ENCODE measurements at regions not wholly inside any gene's neighbourhood (a gene's known extent, or its start where the extent isn't known, plus 50 kb on each side); places are given as distances from the start of the nearest gene placed in this dataset.
"Not testable (repeated sequence)": the region's sequence is repeated elsewhere in the genome, so short reads cannot be mapped to it uniquely, and the experiment has no call there.

DNA sequence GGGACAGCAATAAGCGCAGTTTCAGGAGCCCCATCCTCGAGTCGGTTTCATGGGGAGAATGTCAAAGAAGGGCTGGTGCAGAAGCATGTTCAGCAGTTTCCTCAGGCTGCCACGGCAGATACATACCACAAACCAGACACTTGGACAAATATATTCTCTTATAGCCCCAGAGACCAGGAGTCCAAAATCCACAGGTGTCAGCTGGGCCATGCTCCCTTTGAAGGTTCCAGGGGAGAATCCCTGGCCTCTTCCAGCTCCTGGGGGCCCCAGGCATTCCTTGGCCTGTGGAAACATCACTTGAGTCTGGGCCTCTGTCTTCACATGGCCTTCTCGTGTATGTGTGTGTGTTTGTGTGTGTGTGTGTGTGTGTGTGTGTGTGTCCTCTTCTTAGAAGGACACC, 164.1 kb downstream of the UQCRFS1 start:
- DNase-seq, result no peak

DNA sequence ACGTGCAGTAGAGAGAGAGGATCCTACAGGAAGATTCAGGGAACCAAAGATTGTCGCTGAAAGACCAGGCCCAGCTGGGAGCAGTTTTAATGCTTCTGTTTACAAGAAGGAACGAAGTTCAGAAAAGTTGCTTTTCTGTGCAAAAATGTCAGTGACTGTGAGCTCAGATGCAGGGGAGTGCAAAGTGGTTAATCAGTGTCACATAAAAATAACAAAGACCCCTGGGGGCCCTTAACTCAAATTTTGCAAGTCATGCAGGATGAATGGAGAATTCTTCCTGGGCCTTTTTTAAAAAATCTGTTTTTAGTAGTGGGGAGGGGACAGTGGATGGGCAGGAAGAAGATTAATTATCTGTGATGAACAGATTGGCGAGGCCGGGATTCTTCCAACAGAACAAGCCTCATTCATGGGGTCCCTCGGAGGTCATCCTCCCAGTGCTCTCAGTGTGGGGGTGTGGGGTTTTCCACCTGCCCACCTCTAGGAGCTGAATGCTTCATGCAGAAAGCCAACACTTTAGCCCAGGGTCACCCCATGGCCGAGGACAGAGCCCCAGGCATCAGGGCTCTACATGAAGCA, 167.2 kb downstream of the UQCRFS1 start:
- DNase-seq, result no peak

DNA sequence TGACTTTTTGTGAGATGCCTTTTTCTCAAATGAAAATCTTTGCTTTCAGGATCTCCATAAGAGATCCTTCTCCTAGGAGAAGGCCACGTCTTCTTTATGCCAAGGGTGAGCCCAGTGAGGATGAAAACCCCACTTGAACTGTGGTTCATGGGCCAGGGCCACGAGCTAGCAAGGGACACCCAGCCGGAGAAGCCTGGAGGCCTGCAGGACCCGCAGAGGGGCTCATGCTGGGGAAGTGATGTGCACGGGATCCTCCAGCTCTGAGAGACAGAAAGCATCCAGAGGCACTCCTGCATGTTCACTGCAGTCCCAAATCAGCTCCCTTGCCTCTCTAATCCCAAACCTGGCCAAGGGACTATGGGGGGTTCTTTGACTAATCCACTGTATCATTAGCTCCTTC, 168.9 kb downstream of the UQCRFS1 start:
- DNase-seq, result no peak

DNA sequence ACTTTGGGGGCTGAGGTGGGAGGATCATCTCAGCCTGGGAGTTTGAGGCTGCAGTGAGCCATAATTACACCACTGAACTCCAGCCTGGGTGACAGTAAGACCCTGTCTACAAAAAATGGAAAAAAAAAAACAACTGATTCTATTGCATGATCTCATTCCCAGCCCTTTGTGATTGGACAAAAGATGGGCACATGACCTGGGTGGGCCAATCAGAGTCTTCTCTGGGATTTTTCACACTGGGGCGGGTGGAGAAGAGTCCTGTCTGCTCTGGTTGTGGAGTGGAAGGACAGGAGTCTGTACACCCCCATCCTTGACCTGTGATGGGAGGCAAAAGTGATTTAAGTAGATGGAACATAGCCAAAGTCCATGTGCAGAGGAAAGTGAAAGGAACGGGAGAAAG, 170.5 kb downstream of the UQCRFS1 start:
- DNase-seq, result no peak

DNA sequence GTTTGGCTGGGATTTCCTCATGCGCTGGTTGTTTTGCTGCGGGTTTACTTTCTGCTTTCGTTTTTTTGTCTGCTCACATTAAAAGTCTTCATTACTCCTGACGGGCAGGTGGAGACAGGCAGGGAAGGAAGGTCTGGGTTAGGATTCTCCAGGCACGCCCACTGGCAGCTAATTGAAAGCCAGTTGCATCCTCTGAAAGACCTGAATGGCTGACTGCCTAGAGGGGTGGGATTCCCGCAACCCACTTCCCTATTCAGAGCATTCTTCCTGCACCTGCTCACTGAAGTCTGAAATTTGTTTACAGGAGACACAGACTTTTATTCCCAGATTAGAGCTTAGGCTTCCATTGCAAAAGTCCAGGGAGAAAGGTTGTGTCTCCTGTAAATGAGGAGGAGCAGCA, 172.0 kb downstream of the UQCRFS1 start:
- no peak for DNase-seq

DNA sequence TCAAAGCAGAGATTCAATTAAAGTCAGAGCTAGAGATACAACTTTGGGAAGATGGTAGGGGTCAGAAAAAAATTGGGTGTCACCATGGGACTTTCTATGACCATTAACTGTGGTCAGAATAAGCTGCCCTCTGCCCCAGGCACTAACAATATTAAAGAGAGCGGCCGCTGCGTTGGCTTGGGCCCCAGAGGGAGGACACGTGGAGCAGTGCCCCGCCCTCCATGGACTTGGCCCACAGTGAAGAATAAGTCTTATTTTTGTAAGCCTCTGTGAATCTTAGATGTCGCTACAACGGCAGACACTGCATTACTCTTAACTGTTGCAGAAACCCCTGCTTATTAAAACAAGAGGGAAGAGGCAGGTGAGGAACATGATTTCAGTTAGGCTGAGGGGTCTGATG, 172.7 kb downstream of the UQCRFS1 start:
- no peak for DNase-seq

DNA sequence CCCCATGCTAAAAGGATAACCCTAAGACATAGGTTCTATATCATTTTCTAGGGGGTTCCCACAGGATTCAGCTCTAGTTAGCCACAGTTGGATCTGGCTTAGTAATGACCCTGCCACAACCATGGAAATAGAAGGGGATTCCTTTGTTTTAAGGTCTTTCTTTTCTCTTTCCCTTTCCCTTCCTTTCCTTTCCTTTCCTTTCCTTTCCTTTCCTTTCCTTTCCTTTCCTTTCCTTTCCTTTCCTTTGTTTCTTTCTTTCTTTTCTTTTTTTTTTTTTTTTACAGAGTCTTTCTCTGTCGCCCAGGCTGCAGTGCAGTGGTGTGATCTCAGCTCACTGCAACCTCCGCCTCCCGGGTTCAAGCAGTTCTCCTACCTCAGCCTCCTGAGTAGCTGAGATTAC, 173.9 kb downstream of the UQCRFS1 start:
- DNase-seq, result not testable (repeated sequence)

DNA sequence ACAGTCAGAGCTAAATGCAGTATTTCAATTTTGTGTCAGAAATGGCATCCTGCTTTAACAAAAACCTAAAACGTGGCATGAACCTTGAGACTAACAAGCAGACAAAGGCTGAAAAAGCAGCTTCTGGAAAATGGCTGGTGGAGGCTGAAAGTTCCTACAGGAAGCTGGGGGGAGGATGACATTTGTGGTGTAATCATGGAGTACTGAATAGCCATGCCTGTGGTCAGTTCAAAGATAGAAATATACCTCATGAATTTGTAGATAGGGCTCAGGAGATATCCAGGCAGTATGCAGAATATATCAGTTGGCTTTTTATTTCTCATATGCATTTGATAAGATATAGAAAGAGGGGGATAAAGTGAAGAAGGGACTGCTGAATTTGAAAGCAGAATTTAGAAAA, 181.7 kb downstream of the UQCRFS1 start:
- DNase-seq, result no peak

DNA sequence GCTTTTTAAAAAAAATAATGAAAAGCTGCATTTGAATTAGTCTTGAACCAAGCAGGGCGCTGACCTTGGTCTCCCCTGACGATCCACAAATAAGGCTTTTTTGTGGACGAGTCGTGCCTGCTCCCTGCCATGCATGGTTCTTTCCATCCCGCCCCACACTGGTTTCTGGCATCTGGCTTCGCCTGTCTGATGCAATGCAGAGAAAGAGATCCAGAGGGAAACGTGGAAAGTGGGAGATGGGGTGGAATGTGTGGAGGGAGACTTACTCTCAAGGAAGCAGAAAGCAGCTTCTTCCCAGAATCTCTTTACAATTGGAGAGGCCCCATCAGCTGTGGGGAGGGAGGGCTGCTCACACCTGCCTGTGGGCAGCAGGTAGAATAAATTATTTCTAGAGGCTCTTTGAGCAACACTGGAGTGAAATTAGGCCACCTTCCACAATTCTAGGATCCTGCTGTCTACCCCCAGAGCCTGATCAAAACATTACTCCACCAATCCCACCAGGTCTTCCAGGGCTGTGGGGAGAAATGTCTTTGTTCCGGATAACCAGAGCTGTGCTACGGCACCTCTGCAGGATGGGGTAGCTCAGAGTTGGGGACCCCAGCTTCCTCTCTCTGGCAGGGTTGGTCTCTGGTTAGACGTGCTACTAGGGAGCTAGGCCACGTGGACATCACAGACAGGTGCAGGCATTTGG, 183.5 kb downstream of the UQCRFS1 start:
- no peak for DNase-seq

DNA sequence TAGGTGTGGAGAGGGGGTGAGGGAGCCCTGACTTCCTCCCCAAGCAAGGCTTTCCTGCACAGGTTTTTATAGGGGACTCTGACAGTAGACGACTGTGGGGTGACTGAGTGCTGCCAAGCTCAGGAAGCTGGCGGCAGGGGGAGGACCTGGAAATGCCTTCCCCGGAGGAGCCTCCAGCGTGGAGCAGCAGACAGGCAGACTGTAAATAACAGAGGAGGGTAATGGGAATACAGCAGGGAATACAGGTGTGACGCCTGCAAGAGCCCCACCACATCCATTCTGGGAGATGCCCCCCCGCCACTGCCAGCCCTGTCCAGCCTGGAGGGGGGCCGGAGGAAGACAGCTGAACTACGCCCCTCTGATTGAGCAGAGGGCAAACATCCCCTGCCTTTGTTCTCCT, 190.4 kb downstream of the UQCRFS1 start:
- DNase-seq, result no peak

DNA sequence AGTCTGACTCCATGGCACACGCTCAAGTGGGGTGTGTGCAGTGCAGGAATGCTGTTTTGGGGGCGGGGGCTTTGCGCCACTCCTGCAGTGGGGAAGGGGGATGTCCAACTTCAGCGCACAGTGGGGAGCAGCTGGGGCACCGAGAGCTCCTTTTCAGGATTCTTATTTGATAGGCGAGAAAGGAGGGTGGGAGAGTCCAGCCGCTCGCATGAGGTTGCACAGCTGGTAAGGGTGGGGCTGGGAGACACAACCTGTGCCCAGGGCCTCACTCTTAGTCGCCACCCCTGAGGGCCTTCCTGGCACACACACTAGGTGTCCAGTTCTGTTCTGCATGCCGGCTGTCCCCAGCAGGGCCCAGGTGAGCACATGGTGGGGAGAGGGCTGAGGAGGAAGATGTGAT, 190.8 kb downstream of the UQCRFS1 start:
- no peak for DNase-seq

DNA sequence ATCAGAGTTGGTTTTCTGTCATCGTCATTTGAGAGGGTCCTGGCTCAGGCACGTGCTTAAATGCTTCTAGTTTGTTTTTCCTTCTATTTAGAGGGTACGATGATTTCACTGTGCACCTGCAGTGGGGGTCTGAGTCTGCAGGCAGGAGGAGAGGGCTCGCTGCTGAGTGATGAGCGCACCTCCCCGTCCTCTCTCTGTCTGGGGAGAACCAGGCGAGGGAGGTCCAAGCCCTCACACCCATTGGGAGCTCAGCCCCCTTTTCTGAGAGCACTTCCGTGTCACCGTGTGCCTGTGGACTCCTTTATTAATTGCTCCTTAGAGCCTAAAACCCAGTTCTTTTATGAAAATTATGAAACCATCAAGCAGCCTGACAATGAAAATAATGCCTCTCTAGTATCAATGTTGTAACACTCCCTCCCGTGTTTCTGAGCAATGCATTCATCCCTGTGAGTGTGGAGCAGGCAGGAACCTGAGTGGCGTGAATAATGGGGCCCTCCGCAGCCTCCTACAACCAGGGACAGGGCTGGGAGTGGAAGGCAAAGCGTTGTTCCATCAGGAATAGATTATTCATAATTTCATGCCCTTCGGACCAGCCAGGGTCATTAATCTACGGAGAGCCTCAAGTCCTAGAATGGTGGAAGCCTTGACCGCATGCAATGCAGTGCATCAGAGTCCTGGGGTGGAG, 191.6 kb downstream of the UQCRFS1 start:
- DNase-seq, result no peak

DNA sequence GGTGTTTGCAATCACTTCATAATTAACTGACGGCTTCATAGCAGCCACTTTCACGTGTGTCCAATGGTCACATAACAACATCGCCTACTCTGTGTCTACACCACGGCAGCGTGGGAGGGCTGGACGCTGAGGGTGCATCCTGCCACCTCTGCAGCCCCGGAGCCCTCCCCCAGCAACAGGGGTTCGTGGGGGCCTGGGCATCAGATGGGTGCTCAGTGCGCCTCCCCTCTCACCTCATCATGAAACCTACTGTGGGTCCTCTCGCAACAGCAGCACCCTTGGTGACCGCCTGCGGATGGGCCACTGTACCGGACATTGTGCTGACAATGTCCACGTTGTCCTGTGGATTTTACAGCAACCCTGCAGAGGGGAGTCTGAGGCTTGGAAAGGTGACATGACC, 193.5 kb downstream of the UQCRFS1 start:
- no peak for DNase-seq

DNA sequence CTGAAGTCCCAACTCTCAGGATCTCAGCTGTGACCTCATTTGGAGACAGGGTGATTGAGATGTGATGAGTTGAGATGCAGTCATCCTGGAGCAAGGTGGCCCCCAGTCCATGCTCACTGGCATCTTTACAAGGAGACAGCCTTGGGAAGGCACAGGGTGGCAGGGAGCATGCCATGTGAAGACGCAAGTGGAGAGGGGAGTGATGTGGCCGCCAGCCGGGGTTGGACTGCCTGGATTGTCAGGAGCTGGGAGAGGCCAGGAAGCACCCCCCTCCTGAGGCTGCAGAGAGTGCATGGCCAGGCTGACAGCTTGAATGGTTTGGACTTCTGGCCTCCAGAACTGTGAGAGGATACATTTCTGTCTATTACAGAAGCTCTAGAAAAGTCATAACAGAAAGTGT, 194.4 kb downstream of the UQCRFS1 start:
- no peak for DNase-seq

DNA sequence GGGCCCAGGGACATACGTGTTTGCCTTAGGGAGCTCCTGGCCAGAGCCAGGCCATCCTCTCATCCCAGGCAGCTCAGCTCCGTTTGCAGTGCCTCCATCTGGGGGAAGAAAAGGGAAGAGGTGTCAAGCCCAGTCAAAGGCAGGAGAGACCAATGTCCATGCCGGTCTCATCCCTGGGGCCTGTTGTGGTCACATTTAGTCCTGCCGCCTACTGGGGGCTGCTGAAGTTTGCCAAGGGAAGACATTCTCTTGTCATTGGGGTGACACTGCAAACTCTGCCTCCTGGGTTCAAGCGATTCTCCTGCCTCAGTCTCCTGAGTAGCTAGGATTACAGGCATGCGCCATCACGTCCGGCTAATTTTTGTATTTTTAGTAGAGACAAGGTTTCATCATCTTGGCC, 195.2 kb downstream of the UQCRFS1 start:
- no peak for DNase-seq

DNA sequence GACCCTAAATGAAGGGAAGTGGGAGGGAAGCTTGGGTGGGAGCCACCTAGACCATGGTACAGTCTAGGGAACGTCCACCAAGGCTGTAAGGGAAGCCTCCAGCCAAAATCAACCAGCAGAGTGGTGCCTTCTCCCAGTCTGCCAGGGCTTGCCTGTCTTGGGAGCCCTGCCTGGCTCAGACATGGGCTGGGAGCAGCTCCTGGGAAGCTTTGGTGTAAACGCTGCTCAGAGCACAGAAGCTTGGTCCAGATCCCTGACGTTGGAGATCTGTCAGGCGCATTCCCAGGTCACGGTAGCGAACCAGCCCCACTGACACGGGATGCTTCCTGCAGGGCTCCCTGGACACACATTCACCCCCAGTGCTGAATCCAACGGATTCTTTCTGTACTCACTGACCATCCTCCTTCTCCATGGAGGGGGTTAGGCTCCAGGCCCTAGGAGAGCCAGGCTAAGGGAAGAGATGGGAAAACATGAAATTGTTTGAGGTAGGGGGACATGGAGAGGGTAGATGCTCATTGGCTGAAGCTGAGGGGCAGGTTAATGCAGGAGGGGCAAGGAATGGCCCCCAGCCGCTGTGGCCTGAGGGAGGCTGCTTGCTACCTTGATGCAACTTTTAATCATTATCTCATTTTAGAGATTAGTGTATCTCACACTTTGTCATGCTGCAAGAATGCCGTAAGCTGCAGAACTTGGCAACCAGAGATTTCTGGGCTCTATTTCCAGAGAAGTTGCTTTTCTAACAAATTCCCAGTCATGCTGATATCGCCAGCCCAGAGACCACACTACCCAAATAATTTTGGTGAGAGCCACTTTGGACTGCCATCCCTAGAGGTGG, 195.8 kb downstream of the UQCRFS1 start:
- no peak for DNase-seq

DNA sequence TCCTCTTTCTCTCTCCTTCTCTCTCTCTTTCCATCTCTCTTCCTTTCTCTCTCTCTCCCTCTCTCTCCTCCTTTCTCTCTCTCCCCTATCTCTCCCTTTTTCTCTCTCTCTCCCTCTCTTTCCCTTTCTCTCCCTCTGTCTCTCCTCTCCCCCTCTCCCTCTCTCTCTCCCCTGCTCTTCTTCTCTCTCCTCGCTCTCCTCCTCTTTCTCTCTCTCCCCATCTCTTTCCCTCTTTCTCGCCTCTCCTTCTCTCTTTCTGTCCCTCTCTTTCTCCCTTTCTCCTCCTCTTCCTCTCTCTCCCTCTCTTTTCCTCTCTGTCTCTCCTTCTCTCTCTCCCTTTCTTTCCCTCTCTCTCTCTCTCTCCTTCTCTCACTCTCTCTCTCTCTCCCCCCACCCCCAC, 196.6 kb downstream of the UQCRFS1 start:
- no peak for DNase-seq

DNA sequence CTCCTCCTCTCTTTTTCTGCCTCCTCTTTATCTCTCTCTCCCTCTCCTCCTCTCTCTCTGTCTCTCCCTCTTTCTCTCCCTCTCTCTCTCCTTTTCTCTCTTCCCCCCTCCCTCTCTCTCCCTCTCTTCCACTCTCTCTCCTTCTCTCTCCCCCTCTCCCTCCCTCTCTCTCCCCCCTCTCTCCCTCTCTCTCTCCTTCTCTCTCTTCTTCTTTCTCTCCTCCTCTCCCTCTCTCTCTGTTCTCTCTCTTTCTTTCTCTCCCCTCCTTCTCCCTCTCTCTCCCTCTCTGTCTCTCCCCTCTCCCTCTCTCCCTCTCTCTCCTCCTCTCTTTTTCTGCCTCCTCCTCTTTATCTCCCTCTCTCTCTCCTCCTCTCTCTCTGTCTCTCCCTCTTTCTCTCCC, 197.4 kb downstream of the UQCRFS1 start:
- no peak for DNase-seq

DNA sequence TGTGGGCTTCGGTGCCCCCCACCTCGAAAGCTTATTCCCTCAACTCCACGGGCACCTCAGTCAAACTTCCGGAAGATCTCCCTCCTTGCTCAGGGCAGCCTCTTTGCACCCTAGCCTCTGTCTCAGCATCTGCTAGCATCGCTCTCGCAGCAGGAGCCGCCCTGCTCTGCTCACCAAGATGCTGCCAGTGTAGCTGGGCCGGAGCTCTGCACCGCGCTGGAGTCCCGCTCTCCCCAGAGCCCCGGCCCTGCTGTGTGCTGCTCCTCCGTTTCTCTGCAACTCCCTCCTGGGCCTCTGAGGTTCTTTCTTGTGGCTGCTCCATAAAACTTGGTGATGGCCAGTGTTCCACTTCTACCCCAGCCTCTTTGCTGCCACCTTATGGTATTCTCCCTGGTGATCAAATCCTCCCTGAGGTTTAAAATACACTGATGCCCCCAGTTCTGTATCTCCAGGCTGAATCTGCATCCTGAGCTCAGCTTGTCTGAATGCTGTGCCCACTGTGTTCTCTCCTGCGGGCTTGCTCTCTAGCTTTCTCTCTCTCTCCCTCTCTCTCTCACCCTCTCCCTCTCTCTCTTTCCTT, 198.0 kb downstream of the UQCRFS1 start:
- DNase-seq, result no peak

DNA sequence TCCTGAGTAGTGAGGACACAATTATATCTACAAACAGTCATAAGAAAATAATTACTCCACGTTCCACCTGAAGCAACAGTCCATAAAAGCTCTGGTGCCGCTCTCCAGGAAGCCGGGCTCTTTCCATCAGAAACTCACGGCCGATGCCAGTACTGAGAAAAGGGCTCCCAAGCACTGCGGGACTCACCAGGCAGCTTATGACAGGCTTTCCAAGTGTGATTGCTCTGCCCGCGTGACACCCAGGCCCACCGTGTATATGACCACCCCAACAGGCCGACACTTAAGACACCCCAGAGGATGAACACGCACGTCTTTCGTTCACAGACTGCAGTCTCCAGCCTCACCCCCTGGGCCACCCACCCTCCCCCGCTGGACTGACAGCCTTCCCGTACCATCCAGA, 199.0 kb downstream of the UQCRFS1 start:
- no peak for DNase-seq

DNA sequence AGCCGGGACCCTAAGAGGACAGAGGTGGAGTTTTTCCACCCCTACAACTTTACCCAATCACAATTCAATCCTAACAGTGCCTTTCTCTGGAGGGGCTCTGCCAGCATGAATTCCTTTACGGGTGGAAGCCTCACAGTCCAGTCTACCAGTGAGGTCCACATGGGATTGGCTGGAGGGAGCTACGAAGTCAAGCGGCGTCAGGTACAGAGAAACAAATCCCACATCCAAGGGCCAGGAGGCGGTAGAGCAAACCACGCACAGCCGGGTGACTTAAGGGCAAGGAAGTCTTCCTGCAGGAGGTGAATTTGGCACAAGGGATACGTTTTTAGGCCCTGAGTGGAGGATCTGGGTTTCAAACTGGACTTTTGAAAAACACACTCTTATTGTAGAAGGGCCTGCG, 199.6 kb downstream of the UQCRFS1 start:
- DNase-seq, result no peak

DNA sequence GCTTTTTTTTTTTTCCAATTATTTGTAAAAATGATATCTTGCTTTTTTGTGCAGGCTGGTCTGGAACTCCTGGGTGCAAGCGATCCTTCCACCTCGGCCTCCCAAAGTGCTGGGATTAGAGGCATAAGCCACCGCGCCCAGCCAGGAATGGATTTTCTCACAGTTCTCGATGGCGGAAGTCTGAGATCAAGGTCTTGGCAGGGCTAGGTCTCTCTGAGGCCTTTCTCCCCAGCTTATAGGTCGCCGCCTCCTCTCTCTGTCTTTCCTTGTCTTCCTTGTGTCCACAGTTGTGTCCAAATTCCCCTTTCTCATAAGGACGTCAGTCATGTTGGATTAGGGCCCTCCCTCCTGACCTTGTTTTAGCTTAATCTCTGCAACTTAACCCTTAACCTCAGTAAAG, 200.5 kb downstream of the UQCRFS1 start:
- no peak for DNase-seq

DNA sequence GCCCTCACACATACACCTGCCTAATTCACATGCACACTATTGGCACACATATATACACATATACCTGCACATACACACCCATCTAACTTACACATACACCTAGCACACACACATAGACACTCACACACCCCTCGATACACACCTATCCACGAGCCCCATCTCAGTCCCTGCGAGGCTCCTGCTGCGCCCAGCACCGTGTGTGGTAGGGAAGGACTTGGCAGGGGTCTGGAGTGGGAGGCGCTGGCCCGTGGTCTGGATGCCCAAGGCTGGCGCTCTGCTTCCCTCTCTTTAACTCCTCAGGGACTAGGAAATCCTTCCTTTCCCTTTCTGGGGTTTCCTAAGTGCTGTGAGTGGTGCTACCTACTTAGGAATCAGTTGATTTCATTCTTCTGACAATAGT, 202.7 kb downstream of the UQCRFS1 start:
- no peak for DNase-seq
